Mesenchymal stem cell (in vitro differentiated cells and primary cell): ENCODE measurements at regions not wholly inside any gene's neighbourhood (a gene's known extent, or its start where the extent isn't known, plus 50 kb on each side); places are given as distances from the start of the nearest gene placed in this dataset.

Experiments
- DNase-seq: peaks from one replicate; pipeline ENCODE4 v3.0.0-alpha.2; 2013
- H2AFZ ChIP-seq: one replicate; pipeline ENCODE4 v1.6.1; 2013; ENCODE audit warnings: low read depth, mild to moderate bottlenecking, control low read depth, inconsistent platforms, low read length, moderate library complexity
- H2AK5ac ChIP-seq: 2 replicates; pipeline ENCODE4 v1.6.1; 2013; ENCODE audit warnings: low read length, moderate library complexity, mild to moderate bottlenecking, inconsistent platforms; ENCODE audit not compliant: severe bottlenecking
- H2BK120ac ChIP-seq: one replicate; pipeline ENCODE4 v1.6.1; 2013; ENCODE audit warnings: low read depth, mild to moderate bottlenecking, inconsistent platforms, low read length, moderate library complexity
- H2BK12ac ChIP-seq, 2 experiments: one replicate each; pipeline ENCODE4 v1.6.1; 2013; ENCODE audit warnings: inconsistent platforms in 2 of 2, low read length in 2 of 2, mild to moderate bottlenecking in 2 of 2, moderate library complexity in 2 of 2, control low read depth in 1 of 2
- H2BK15ac ChIP-seq: one replicate; pipeline ENCODE4 v1.6.1; 2013; ENCODE audit warnings: mild to moderate bottlenecking, low read depth, inconsistent platforms; ENCODE audit not compliant: poor library complexity, severe bottlenecking
- H2BK5ac ChIP-seq: 2 replicates; pipeline ENCODE4 v1.6.1; 2013; ENCODE audit warnings: low read depth, mild to moderate bottlenecking, low read length, control low read depth, inconsistent platforms; ENCODE audit not compliant: poor library complexity, severe bottlenecking
- H3K14ac ChIP-seq, 2 experiments: one replicate each; pipeline ENCODE4 v1.6.1; 2013; ENCODE audit warnings: inconsistent platforms in 2 of 2, low read length in 2 of 2, control low read depth in 1 of 2, mild to moderate bottlenecking in 1 of 2, moderate library complexity in 1 of 2
- H3K18ac ChIP-seq, 2 experiments: one replicate each; pipeline ENCODE4 v1.6.1; 2013; ENCODE audit warnings: inconsistent platforms in 2 of 2, low read length in 2 of 2, control low read depth in 1 of 2, low read depth in 1 of 2, mild to moderate bottlenecking in 1 of 2
- H3K23ac ChIP-seq, 2 experiments: one replicate each; pipeline ENCODE4 v1.6.1; 2013; ENCODE audit warnings: inconsistent platforms in 2 of 2, low read length in 2 of 2, mild to moderate bottlenecking in 2 of 2, moderate library complexity in 2 of 2, control low read depth in 1 of 2
- H3K27ac ChIP-seq: 2 replicates; pipeline ENCODE4 v1.5.1; 2013; ENCODE audit warnings: mild to moderate bottlenecking, moderate library complexity, low read length, control low read depth, inconsistent platforms; ENCODE audit not compliant: poor library complexity, severe bottlenecking
- H3K27me3 ChIP-seq, 2 experiments: 2 replicates each; pipeline versions ENCODE4 v1.6.1 to v1.7.0; 2013; ENCODE audit warnings: low read length in 2 of 2, mild to moderate bottlenecking in 2 of 2, moderate library complexity in 2 of 2, control low read depth in 1 of 2, inconsistent platforms in 1 of 2; ENCODE audit not compliant: control insufficient read depth in 1 of 2, insufficient read depth in 1 of 2
- H3K36me3 ChIP-seq, 2 experiments: 2 replicates each; pipeline versions ENCODE4 v1.6.1 to v1.7.0; 2013; ENCODE audit warnings: low read length in 2 of 2, control low read depth in 1 of 2, inconsistent platforms in 1 of 2, low read depth in 1 of 2, mild to moderate bottlenecking in 1 of 2; ENCODE audit not compliant: insufficient read depth in 2 of 2, control insufficient read depth in 1 of 2
- H3K4ac ChIP-seq, 2 experiments: one replicate each; pipeline ENCODE4 v1.6.1; 2013; ENCODE audit warnings: inconsistent platforms in 2 of 2, low read length in 2 of 2, mild to moderate bottlenecking in 2 of 2, moderate library complexity in 2 of 2, control low read depth in 1 of 2, low read depth in 1 of 2
- H3K4me1 ChIP-seq: 2 replicates; pipeline ENCODE4 v1.6.1; 2013; ENCODE audit warnings: low read depth, low read length, control low read depth; ENCODE audit not compliant: control insufficient read depth, insufficient read depth
- H3K4me2 ChIP-seq: 2 replicates; pipeline ENCODE4 v1.6.1; 2013; ENCODE audit warnings: low read length, mild to moderate bottlenecking, inconsistent platforms; ENCODE audit not compliant: poor library complexity, severe bottlenecking
- H3K4me3 ChIP-seq, 2 experiments: 2 replicates each; pipeline versions ENCODE4 v1.5.1 to v1.7.0; 2013; ENCODE audit warnings: low read length in 2 of 2, mild to moderate bottlenecking in 2 of 2, control low read depth in 1 of 2, low read depth in 1 of 2; ENCODE audit not compliant: insufficient read depth in 1 of 2
- H3K79me1 ChIP-seq: replicated peaks from 2 replicates; pipeline ENCODE4 v1.6.1; 2013; ENCODE audit warnings: mild to moderate bottlenecking, control low read depth, low read length, inconsistent platforms; ENCODE audit not compliant: poor library complexity, severe bottlenecking
- H3K9ac ChIP-seq: 2 replicates; pipeline ENCODE4 v1.7.0; 2013; ENCODE audit warnings: mild to moderate bottlenecking, low read length, moderate library complexity
- H3K9me3 ChIP-seq: 2 replicates; pipeline ENCODE4 v1.7.0; 2013; ENCODE audit warnings: mild to moderate bottlenecking, low read length; ENCODE audit not compliant: control insufficient read depth
- H4K8ac ChIP-seq: one replicate; pipeline ENCODE4 v1.6.1; 2013; ENCODE audit warnings: inconsistent platforms, mild to moderate bottlenecking, low read length, moderate library complexity
- H4K91ac ChIP-seq: one replicate; pipeline ENCODE4 v1.6.1; 2013; ENCODE audit warnings: mild to moderate bottlenecking, low read length, inconsistent platforms
- WGBS: methylation state at CpG from one replicate; pipeline ENCODE4 v1.1.7; 2013; ENCODE audit warnings: mixed read lengths; 5-methylcytosine and 5-hydroxymethylcytosine counted together

GRCh38 chr13:47892374-47892773 is 108.7 kb downstream of the SUCLA2 start:
- Histone ChIP-seq H3K18ac (no peak overlapping the region), H3K4me3 (no peak overlapping the region), H3K9ac (no peak overlapping the region), H3K4ac (no peak overlapping the region), H3K27me3 (no peaks in the 10 kb centered on the region), H4K91ac (no peak overlapping the region), H2BK5ac (no peak overlapping the region), H2AK5ac (no peak overlapping the region), H3K14ac (no peak overlapping the region), H3K79me1 (no peaks in the 10 kb centered on the region), H2AFZ (no peak overlapping the region), H2BK120ac (no peak overlapping the region), H3K4me2 (no peak overlapping the region), H3K36me3 (peaks cover 0 to 6% of the 10 kb centered on the region in 2 experiments), H3K27ac (no peak overlapping the region), H3K4me1 (peaks cover under 1% of the 10 kb centered on the region), H2BK15ac (no peak overlapping the region), H4K8ac (no peak overlapping the region), H3K9me3 (no peaks in the 10 kb centered on the region), H2BK12ac (no peak overlapping the region), H3K23ac (no peak overlapping the region)
- DNase-seq: no peak
- 82% methylated on average over 5 of the region's 6 CpGs for WGBS

DNA sequence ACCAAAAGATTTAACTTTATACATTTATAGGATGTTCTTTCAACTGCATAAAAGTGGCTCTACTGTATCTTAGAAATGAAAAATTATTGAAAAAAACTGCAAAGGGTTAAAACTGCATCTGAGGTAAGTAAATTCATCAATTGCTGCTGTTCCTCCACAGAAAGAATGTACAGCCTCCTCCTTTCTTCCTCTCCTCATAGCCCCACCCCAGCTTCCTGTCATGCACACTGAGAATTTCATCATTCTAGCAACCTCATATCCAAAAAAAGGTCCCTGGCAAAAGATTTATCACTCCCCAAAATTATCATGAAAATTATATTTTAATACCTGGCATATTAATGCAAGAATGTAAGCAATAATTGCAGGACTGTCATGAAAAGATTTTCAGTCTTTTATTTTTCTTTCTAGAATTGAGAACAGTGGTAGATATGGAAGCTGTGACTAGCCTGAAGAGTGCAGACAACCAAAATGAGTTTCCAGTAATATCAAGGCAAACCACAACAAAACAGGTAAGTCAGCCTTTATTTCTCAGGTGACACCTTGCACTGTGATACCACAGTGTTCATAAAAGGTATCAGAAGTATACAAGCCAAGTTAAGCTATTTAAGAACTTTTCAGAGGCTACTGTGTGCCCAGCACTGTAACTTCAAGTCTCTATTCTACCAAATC is 110.8 kb downstream of the SUCLA2 start:
- no peaks in the 10 kb centered on the region for H3K4me1 ChIP-seq
- no peaks in the 10 kb centered on the region for H3K36me3 ChIP-seq
- H3K9me3 ChIP-seq: no peaks in the 10 kb centered on the region
- H2BK15ac ChIP-seq: no peak overlapping the region
- H2AFZ ChIP-seq: no peak overlapping the region
- H2AK5ac ChIP-seq: no peak overlapping the region
- H3K4me2 ChIP-seq: no peak overlapping the region
- no peak for DNase-seq
- no peak overlapping the region for H3K9ac ChIP-seq
- no peak overlapping the region for H2BK5ac ChIP-seq
- no peak overlapping the region for H3K4ac ChIP-seq
- no peak overlapping the region for H2BK12ac ChIP-seq
- no peak overlapping the region for H4K8ac ChIP-seq
- no peak overlapping the region for H3K4me3 ChIP-seq
- H3K79me1 ChIP-seq: no peaks in the 10 kb centered on the region
- no peak overlapping the region for H3K27ac ChIP-seq
- H4K91ac ChIP-seq: no peak overlapping the region
- no peaks in the 10 kb centered on the region for H3K27me3 ChIP-seq
- H3K18ac ChIP-seq: no peak overlapping the region
- H3K14ac ChIP-seq: no peak overlapping the region
- no peak overlapping the region for H2BK120ac ChIP-seq
- no peak overlapping the region for H3K23ac ChIP-seq

DNA sequence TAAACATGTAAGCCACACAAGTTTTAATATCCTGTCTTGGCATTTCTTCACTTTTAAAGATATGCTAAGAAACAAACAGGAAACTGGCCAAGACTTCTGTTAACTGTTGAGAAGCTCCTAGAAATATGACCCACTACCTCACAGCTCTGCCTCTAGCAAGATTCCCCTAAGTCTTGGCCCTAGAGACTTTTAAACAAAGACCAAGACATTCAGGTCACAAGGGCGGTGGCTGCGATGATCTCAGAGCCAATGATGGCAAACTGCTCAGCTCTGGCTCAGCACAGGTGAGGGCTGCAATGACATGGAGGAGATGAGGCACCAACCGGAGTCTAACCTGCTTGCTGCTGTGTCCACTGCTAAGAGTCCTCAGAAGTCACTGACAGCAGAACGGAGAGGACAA is 114.8 kb downstream of the SUCLA2 start:
- H3K27me3 ChIP-seq: no peaks in the 10 kb centered on the region
- H3K4ac ChIP-seq: no peak overlapping the region
- no peaks in the 10 kb centered on the region for H3K36me3 ChIP-seq
- H3K27ac ChIP-seq: no peak overlapping the region
- H3K18ac ChIP-seq: no peak overlapping the region
- 94% methylated on average over 4 of the region's 4 CpGs for WGBS
- no peaks in the 10 kb centered on the region for H3K4me1 ChIP-seq
- H2BK15ac ChIP-seq: no peak overlapping the region
- H3K4me2 ChIP-seq: no peak overlapping the region
- H2AFZ ChIP-seq: no peak overlapping the region
- H4K91ac ChIP-seq: no peak overlapping the region
- H3K9ac ChIP-seq: no peak overlapping the region
- H2AK5ac ChIP-seq: no peak overlapping the region
- no peak overlapping the region for H2BK5ac ChIP-seq
- H2BK120ac ChIP-seq: no peak overlapping the region
- H4K8ac ChIP-seq: no peak overlapping the region
- no peak overlapping the region for H3K4me3 ChIP-seq
- H3K23ac ChIP-seq: no peak overlapping the region
- no peaks in the 10 kb centered on the region for H3K79me1 ChIP-seq
- no peak for DNase-seq
- no peak overlapping the region for H2BK12ac ChIP-seq
- no peaks in the 10 kb centered on the region for H3K9me3 ChIP-seq
- no peak overlapping the region for H3K14ac ChIP-seq

- H2BK12ac ChIP-seq: no peak overlapping the region
- no peak overlapping the region for H3K4me2 ChIP-seq
- H2BK15ac ChIP-seq: no peak overlapping the region
- no peak overlapping the region for H3K14ac ChIP-seq
- no peak overlapping the region for H3K4ac ChIP-seq
- no peaks in the 10 kb centered on the region for H3K79me1 ChIP-seq
- peaks cover 17% of the 10 kb centered on the region for H3K9me3 ChIP-seq
- H4K91ac ChIP-seq: no peak overlapping the region
- no peak overlapping the region for H2BK5ac ChIP-seq
- H2BK120ac ChIP-seq: no peak overlapping the region
- H3K27me3 ChIP-seq: no peaks in the 10 kb centered on the region
- no peak overlapping the region for H3K18ac ChIP-seq
- WGBS: no CpG with 5 or more reads among the region's 1 CpG
- no peak overlapping the region for H4K8ac ChIP-seq
- no peak for DNase-seq
- H2AK5ac ChIP-seq: no peak overlapping the region
- no peak overlapping the region for H3K27ac ChIP-seq
- H3K23ac ChIP-seq: no peak overlapping the region
- H3K36me3 ChIP-seq: no peaks in the 10 kb centered on the region
- H3K9ac ChIP-seq: no peak overlapping the region
- no peaks in the 10 kb centered on the region for H3K4me1 ChIP-seq
- no peak overlapping the region for H2AFZ ChIP-seq
- no peak overlapping the region for H3K4me3 ChIP-seq
Observed at GRCh38 chr13:47875201-47875600, 125.9 kb downstream of the SUCLA2 start.
